HepG2 (cell line): ENCODE measurements at regions not wholly inside any gene's neighbourhood (a gene's known extent, or its start where the extent isn't known, plus 50 kb on each side); places are given as distances from the start of the nearest gene placed in this dataset.

ENCODE experiments used
- ATAC-seq: fragments of 200-7000 bp; cut with Tn5 transposase; 3 replicates; pipeline ENCODE4 v1.9.1; 2020; ENCODE audit warnings: mild to moderate bottlenecking, moderate library complexity
- BruUV-seq: library from RNA; stranded (reverse); fragments of 400-500 nt; replicated peaks from 2 replicates; lab custom pipeline; 2021; lab: Mats Ljungman, UMichigan
- CTCF ChIA-PET: fragments of 300-600 bp; formaldehyde crosslinking; extraction: SDS; loops from one replicate; lab custom pipeline; 2021; ENCODE audit warnings: low total read pairs, inconsistent platforms, low intra/inter-chr PET ratio; lab: Yijun Ruan, JAX
- POLR2A ChIA-PET: fragments of 350-600 bp; sonication (Branson Sonifier 250); formaldehyde crosslinking; loops from one replicate; lab custom pipeline; 2020; ENCODE audit warnings: antibody characterized with exemption, inconsistent platforms; lab: Yijun Ruan, JAX
- DNase-seq: peaks from one replicate; pipeline ENCODE4 v3.0.0-alpha.2; 2015; ENCODE audit warnings: low spot score
- FAIRE-seq: peaks from 3 replicates; lab custom pipeline; 2011; peaks lifted over from hg19 to GRCh38; lab: Jason Lieb, UNC
- H2AFZ ChIP-seq: one replicate; pipeline ENCODE4 v1.6.1; 2011; ENCODE audit warnings: low read length, inconsistent platforms
- H3K27ac ChIP-seq: fragments of 300-600 bp; 3 replicates; pipeline ENCODE4 v1.8.0; 2011; ENCODE audit warnings: mixed run types, mild to moderate bottlenecking, mixed read lengths, low read length, inconsistent platforms; ENCODE audit not compliant: insufficient read depth; ENCODE audit errors: extremely low read length
- H3K27me3 ChIP-seq, 2 experiments: fragments of 200-600 bp in 1 of 2; 2 replicates in 1 of 2; 3 replicates in 1 of 2; pipeline versions ENCODE4 v1.6.0 to v1.8.0; 2011; ENCODE audit warnings: low read length in 2 of 2, mild to moderate bottlenecking in 2 of 2, moderate library complexity in 2 of 2, inconsistent platforms in 1 of 2; ENCODE audit not compliant: insufficient read depth in 2 of 2, control insufficient read depth in 1 of 2
- H3K36me3 ChIP-seq, 2 experiments: fragments of 200-600 bp in 1 of 2; replicated peaks in 1 of 2; 2 replicates in 1 of 2; 3 replicates in 1 of 2; pipeline versions ENCODE4 v1.5.1 to v1.8.0; 2011; ENCODE audit warnings: low read length in 2 of 2, inconsistent platforms in 1 of 2; ENCODE audit not compliant: insufficient read depth in 2 of 2, control insufficient read depth in 1 of 2
- H3K4me1 ChIP-seq: 2 replicates; pipeline ENCODE4 v1.5.1; 2012; ENCODE audit warnings: low read length, inconsistent platforms; ENCODE audit not compliant: insufficient read depth
- H3K4me2 ChIP-seq: 2 replicates; pipeline ENCODE4 v1.6.0; 2011; ENCODE audit warnings: low read depth, low read length, inconsistent platforms
- H3K4me3 ChIP-seq, 3 experiments: fragments of 200-600 bp in 1 of 3; sonication (generic), shearing (Covaris generic) in 1 of 3; replicated peaks in 1 of 3; 2 replicates each; pipeline ENCODE4 v1.5.1; 2011 to 2016; ENCODE audit warnings: low read length in 3 of 3, inconsistent platforms in 2 of 3, low read depth in 2 of 3, mild to moderate bottlenecking in 2 of 3, control low read depth in 1 of 3, mixed read lengths in 1 of 3; ENCODE audit not compliant: insufficient read depth in 1 of 3
- H3K79me2 ChIP-seq: one replicate; pipeline ENCODE4 v1.6.1; 2011; ENCODE audit warnings: low read length, inconsistent platforms; ENCODE audit not compliant: insufficient read depth
- H3K9ac ChIP-seq: 2 replicates; pipeline ENCODE4 v1.6.0; 2011; ENCODE audit warnings: mild to moderate bottlenecking, low read depth, low read length, inconsistent platforms; ENCODE audit not compliant: insufficient read depth
- H3K9me3 ChIP-seq: 2 replicates; pipeline ENCODE4 v1.5.1; 2012; ENCODE audit warnings: mild to moderate bottlenecking, low read length
- H4K20me1 ChIP-seq: 2 replicates; pipeline ENCODE4 v1.6.0; 2011; ENCODE audit warnings: inconsistent platforms, mild to moderate bottlenecking, low read length, moderate library complexity; ENCODE audit not compliant: insufficient read depth
- AGO2 ChIP-seq: fragments of 200-400 bp; formaldehyde crosslinking; optimal IDR thresholded peaks from 2 replicates; pipeline ENCODE3; 2017; ENCODE audit warnings: mild to moderate bottlenecking, low read depth, low read length, moderate library complexity
- GABPA ChIP-seq, 2 experiments: IDR thresholded peaks; 2 replicates each; pipeline ENCODE4 v1.6.1; 2011 to 2016; ENCODE audit warnings: low read depth in 2 of 2, low read length in 1 of 2, missing biosample characterization in 1 of 2, missing genetic modification characterization in 1 of 2
- MED8 ChIP-seq: sonication (generic); formaldehyde crosslinking; IDR thresholded peaks from 2 replicates; pipeline ENCODE4 v1.8.1; 2023; ENCODE audit warnings: mild to moderate bottlenecking, missing genetic modification reagents; ENCODE audit not compliant: insufficient replicate concordance
- RAD21 ChIP-seq: fragments of 450-650 bp; formaldehyde crosslinking; IDR thresholded peaks from 2 replicates; pipeline ENCODE4 v1.5.0; 2020; ENCODE audit warnings: mild to moderate bottlenecking
- SMC3 ChIP-seq: IDR thresholded peaks from 2 replicates; pipeline ENCODE4 v1.6.1; 2011; ENCODE audit warnings: low read length, improper control_type of control experiment
- STAG1 ChIP-seq: sonication (generic); formaldehyde crosslinking; IDR thresholded peaks from 2 replicates; pipeline ENCODE4 v1.4.0; 2020; ENCODE audit warnings: missing genetic modification reagents
- WGBS: methylation state at CpG from one replicate; pipeline ENCODE4 v1.1.6; 2017; ENCODE audit warnings: low lambda C conversion rate; 5-methylcytosine and 5-hydroxymethylcytosine counted together
- in situ Hi-C: cut with HindIII; loops from 2 replicates; pipeline ENCODE4 v1.10.0; 2017; ENCODE audit warnings: low pct_unique_long_range_greater_than_20kb; ENCODE audit not compliant: extremely low pct_ligation_motif_present
- intact Hi-C: fragments of 100-400 bp; cut with micrococcal nuclease; formaldehyde crosslinking; loops from one replicate; pipeline ENCODE4 v1.10.0; 2022; ENCODE audit not compliant: unreplicated experiment
- TF ChIP-seq, protein P1 (sequence below): sonication (generic); formaldehyde crosslinking; conservative IDR thresholded peaks from 2 replicates; pipeline ENCODE4 v1.4.0; 2020; ENCODE audit warnings: missing genetic modification reagents
- TF ChIP-seq, protein P2 (sequence below): sonication (generic); formaldehyde crosslinking; IDR thresholded peaks from 2 replicates; pipeline ENCODE4 v1.5.0; 2020; ENCODE audit warnings: mild to moderate bottlenecking, missing genetic modification reagents, moderate library complexity

DNA sequence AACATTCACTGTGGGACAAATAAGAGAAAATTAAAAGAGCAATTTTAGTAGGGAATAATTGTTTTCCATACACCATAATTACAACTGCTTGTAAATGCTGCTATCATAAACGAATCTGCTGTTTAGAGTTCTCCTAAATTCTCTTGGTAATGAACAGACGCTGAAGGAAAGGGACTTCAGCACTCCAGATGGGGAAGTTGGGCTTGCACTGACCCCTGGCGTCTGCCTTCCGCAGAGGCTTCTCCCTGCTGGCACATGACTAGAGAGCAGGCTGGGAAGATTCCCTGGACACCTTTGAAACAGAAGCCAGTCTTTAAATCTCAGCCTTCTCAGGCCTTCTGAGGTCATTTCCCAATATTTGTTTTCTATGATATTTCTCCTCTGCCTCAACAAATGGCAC, 84.1 kb downstream of the NXPE2 start:
- intact Hi-C loops, result loop anchor here (1.0 to 2.0 kb wide), 3 partner anchors 24 to 482 kb away; no protein-coding TSS in a partner anchor
- TF ChIP-seq, protein P1, sequence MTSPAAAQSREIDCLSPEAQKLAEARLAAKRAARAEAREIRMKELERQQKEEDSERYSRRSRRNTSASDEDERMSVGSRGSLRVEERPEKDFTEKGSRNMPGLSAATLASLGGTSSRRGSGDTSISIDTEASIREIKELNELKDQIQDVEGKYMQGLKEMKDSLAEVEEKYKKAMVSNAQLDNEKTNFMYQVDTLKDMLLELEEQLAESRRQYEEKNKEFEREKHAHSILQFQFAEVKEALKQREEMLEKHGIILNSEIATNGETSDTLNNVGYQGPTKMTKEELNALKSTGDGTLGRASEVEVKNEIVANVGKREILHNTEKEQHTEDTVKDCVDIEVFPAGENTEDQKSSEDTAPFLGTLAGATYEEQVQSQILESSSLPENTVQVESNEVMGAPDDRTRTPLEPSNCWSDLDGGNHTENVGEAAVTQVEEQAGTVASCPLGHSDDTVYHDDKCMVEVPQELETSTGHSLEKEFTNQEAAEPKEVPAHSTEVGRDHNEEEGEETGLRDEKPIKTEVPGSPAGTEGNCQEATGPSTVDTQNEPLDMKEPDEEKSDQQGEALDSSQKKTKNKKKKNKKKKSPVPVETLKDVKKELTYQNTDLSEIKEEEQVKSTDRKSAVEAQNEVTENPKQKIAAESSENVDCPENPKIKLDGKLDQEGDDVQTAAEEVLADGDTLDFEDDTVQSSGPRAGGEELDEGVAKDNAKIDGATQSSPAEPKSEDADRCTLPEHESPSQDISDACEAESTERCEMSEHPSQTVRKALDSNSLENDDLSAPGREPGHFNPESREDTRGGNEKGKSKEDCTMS, result no peak
- no peak for TF ChIP-seq GABPA (IDR thresholded peaks at IDR 0.05; ENCODE audit: low read depth, low read length)
- TF ChIP-seq GABPA (CRISPR knock-in tag; IDR thresholded peaks at IDR 0.05; ENCODE audit: low read depth), result no peak
- TF ChIP-seq, protein P2, sequence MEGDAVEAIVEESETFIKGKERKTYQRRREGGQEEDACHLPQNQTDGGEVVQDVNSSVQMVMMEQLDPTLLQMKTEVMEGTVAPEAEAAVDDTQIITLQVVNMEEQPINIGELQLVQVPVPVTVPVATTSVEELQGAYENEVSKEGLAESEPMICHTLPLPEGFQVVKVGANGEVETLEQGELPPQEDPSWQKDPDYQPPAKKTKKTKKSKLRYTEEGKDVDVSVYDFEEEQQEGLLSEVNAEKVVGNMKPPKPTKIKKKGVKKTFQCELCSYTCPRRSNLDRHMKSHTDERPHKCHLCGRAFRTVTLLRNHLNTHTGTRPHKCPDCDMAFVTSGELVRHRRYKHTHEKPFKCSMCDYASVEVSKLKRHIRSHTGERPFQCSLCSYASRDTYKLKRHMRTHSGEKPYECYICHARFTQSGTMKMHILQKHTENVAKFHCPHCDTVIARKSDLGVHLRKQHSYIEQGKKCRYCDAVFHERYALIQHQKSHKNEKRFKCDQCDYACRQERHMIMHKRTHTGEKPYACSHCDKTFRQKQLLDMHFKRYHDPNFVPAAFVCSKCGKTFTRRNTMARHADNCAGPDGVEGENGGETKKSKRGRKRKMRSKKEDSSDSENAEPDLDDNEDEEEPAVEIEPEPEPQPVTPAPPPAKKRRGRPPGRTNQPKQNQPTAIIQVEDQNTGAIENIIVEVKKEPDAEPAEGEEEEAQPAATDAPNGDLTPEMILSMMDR, result peak; percentile 78
- TF ChIP-seq MED8 (CRISPR knock-in tag), result no peak
- peak; percentile 82 for TF ChIP-seq STAG1 (CRISPR knock-in tag)
- peak; percentile 54 for TF ChIP-seq RAD21 (CRISPR knock-in tag)
- peak; percentile 78 for TF ChIP-seq SMC3
- no peak for TF ChIP-seq AGO2
- no peaks in the 10 kb centered on the region for H3K9me3 ChIP-seq
- BruUV-seq, result no TSS peak
- no peaks in the 10 kb centered on the region for H3K36me3 ChIP-seq
- no peak overlapping the region for H2AFZ ChIP-seq
- WGBS, result 0% methylated on average over 3 of the region's 4 CpGs
- ChIA-PET CTCF (interaction anchor here (1.6 to 2.2 kb wide), 3 partner anchors 23 to 482 kb away, joined by 7 to 13 read pairs (median 11); no protein-coding TSS in a partner anchor), POLR2A (no interaction called here)
- FAIRE-seq, result peak; percentile 56
- no peak overlapping the region for H3K4me3 ChIP-seq
- no peaks in the 10 kb centered on the region for H3K4me1 ChIP-seq
- H3K79me2 ChIP-seq, result no peaks in the 10 kb centered on the region
- no peak overlapping the region for H3K4me2 ChIP-seq
- ATAC-seq, result peak; percentile 94
- DNase-seq, result peak; percentile 26
- in situ Hi-C loops, result loop anchor here (10.0 kb wide), 1 partner anchor 478 kb away; no protein-coding TSS in a partner anchor
- no peaks in the 10 kb centered on the region; a peak in 1 of 5 replicates for H3K27me3 ChIP-seq
- no peak overlapping the region for H3K9ac ChIP-seq
- H4K20me1 ChIP-seq, result no peaks in the 10 kb centered on the region
- H3K27ac ChIP-seq, result no peak overlapping the region
